GM23338 (cell line): ENCODE measurements at regions not wholly inside any gene's neighbourhood (a gene's known extent, or its start where the extent isn't known, plus 50 kb on each side); places are given as distances from the start of the nearest gene placed in this dataset.

Experiments used
- TF ChIP-seq, protein P1 (sequence below), 2 experiments: fragments of 200-600 bp in 1 of 2; sonication (generic) in 1 of 2; conservative IDR thresholded peaks; 2 replicates each; pipeline versions ENCODE4 v1.5.1 to v1.6.1; 2016 to 2017; ENCODE audit warnings: antibody characterized with exemption in 2 of 2, low read depth in 2 of 2, mild to moderate bottlenecking in 2 of 2, moderate library complexity in 1 of 2
- TF ChIP-seq, protein P2 (sequence below): IDR thresholded peaks from one replicate; pipeline ENCODE4 v1.6.1; 2018; ENCODE audit warnings: antibody characterized with exemption; ENCODE audit not compliant: unreplicated experiment

DNA sequence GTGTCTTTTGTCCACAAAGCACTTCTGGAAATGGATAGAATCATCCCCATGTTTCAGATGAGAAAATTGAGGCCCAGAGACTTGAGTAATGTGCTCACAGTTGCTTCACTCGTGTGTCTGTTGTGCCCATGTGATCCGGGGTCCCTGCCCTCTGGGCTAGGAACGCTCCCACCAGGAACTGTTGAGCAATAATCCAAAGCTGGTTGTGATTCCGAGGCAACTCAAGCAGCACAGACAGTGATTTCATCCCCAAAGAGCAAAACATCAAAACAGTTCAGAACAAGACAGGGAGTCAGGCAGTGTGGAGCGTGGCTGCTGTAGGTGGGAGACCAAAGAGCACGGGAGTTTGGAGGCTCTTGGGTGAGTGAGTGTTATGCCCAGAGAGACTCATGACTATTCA lies 205.0 kb upstream of the ASIC2 start:
- TF ChIP-seq, protein P1, sequence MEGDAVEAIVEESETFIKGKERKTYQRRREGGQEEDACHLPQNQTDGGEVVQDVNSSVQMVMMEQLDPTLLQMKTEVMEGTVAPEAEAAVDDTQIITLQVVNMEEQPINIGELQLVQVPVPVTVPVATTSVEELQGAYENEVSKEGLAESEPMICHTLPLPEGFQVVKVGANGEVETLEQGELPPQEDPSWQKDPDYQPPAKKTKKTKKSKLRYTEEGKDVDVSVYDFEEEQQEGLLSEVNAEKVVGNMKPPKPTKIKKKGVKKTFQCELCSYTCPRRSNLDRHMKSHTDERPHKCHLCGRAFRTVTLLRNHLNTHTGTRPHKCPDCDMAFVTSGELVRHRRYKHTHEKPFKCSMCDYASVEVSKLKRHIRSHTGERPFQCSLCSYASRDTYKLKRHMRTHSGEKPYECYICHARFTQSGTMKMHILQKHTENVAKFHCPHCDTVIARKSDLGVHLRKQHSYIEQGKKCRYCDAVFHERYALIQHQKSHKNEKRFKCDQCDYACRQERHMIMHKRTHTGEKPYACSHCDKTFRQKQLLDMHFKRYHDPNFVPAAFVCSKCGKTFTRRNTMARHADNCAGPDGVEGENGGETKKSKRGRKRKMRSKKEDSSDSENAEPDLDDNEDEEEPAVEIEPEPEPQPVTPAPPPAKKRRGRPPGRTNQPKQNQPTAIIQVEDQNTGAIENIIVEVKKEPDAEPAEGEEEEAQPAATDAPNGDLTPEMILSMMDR (conservative IDR thresholded peaks at IDR 0.05; ENCODE audit: low read depth in 2 of 2), result no peak
- TF ChIP-seq, protein P2, sequence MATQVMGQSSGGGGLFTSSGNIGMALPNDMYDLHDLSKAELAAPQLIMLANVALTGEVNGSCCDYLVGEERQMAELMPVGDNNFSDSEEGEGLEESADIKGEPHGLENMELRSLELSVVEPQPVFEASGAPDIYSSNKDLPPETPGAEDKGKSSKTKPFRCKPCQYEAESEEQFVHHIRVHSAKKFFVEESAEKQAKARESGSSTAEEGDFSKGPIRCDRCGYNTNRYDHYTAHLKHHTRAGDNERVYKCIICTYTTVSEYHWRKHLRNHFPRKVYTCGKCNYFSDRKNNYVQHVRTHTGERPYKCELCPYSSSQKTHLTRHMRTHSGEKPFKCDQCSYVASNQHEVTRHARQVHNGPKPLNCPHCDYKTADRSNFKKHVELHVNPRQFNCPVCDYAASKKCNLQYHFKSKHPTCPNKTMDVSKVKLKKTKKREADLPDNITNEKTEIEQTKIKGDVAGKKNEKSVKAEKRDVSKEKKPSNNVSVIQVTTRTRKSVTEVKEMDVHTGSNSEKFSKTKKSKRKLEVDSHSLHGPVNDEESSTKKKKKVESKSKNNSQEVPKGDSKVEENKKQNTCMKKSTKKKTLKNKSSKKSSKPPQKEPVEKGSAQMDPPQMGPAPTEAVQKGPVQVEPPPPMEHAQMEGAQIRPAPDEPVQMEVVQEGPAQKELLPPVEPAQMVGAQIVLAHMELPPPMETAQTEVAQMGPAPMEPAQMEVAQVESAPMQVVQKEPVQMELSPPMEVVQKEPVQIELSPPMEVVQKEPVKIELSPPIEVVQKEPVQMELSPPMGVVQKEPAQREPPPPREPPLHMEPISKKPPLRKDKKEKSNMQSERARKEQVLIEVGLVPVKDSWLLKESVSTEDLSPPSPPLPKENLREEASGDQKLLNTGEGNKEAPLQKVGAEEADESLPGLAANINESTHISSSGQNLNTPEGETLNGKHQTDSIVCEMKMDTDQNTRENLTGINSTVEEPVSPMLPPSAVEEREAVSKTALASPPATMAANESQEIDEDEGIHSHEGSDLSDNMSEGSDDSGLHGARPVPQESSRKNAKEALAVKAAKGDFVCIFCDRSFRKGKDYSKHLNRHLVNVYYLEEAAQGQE, result no peak
